GM21619 (cell line): ENCODE measurements at regions not wholly inside any gene's neighbourhood (a gene's known extent, or its start where the extent isn't known, plus 50 kb on each side); places are given as distances from the start of the nearest gene placed in this dataset.
"Not testable (repeated sequence)": the region's sequence is repeated elsewhere in the genome, so short reads cannot be mapped to it uniquely, and the experiment has no call there.

Experiments used
- ATAC-seq: cut with Tn5 transposase; IDR thresholded peaks from one replicate; pipeline ENCODE4 v1.9.1; 2021; ENCODE audit not compliant: unreplicated experiment

DNA sequence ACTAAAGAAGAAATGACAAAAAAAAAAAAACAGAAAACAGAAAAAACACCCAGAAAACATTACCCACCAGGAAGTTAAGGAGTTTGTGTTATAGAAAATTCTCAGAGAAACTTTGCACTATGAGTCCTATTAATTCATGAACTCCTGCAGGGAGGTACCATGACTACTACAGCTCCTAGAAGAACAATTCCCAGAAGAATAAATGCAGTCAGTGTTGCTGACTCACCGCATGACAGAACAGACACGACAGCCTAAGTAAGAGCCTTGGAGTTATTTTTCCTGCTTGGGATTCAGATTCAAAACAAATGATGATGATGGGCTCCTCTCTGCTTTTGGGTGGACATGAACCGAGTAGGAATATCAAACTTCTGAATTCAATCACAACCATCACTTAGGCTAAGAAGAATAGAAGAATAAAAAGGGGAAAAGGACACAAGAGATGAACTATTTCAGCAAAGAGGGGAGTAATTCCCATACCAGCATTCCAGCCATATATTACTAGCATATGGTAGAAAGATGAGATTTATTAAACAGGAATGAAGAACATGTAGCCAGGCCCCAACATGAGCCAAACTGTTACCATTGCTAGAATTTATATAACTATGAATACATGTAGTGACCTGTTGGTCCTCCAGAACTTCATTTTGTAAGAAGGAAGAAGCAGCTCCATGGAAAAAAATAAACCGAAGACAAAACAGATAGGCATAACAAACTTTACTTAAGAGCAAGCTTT lies 209.6 kb upstream of the PDE4D start:
- ATAC-seq: no peak

DNA sequence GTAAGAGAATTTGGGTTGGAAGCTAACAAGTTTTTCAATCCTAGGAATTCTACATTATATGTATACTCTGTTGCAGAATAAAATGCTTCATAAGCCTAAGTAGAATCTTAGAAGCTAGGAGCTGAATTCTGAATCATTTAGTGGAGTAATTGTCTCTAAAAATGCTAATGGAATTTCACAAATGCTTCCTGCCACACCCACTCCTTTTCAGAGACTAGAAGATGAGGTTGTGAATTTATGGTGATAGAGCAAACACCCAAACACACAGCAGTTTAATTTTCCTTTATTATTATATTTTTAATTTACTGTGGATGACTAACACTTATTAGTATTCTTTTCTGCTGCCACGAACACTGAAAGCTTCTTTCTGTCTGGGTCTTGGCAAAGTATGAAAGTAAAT lies 208.0 kb upstream of the PDE4D start:
- ATAC-seq: no peak

DNA sequence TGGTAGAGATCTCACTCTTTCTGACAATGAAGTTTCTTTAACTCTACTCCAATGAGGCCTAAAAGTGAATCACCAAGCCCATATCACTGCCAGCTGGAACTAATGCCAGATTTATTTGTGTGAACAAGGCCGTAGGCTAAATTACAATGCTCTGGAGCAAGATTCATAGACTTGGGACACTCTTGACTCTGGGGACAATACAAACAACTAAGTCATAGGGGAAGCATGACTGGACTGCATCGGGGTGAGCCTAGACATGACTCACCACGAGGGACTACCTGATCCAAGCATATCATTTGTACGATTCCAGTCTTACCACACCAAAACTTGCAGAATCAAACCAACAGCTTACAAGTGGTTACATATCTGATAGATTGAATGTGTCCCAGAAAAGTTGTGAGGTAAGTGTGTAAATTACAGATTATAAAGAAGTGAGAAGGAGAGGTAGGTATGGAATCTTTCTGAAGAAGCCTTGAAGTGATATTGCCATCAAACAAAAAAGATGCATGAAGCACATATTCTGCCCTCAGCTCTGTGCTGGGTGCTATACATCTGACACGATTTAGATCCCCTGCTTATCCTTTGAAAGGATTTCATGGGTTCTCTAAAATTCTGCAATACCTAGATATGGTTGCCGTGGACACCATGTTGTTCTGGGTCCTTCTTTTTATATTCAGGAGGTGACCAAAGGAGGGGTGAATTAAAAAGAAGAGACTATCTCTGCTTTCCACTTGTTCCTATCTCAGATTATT lies 199.3 kb upstream of the PDE4D start:
- no peak for ATAC-seq

DNA sequence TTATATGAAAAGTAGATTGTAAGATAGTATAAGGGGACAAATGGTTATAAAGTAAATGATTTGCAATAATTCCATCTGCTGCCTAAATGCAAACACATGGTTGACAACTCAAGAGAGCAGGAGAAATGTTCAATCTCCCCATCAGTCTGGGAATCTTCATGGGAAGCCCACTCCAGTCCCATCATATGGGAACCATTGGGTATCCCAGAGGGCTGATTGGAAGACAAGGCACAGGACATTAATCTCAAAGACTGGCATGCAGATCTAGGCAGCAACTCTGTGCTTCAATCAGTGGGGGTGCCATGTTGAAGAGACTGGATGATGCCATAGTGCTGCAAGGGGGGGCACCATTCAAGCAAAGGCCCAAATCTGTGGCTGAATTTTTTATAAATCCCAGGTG lies 193.1 kb upstream of the PDE4D start:
- ATAC-seq: no peak

DNA sequence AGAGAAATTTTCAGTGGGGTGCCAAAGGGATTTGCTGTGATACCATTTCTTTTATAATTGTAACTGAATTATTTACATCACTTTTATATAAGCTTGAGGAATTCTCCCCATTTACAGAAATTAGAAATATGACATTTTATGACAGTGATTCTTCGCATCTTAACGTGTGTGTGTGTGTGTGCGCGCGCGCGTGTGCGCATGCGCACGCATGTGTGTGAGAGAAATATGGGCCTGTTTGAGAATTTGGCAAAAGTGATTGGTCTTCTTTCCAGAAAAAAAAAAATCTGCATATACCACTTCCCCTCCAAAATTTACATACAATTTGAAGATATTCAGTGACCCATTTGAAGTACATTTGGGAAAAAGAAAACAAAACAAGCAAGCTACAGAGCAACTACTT lies 190.7 kb upstream of the PDE4D start:
- no peak for ATAC-seq

DNA sequence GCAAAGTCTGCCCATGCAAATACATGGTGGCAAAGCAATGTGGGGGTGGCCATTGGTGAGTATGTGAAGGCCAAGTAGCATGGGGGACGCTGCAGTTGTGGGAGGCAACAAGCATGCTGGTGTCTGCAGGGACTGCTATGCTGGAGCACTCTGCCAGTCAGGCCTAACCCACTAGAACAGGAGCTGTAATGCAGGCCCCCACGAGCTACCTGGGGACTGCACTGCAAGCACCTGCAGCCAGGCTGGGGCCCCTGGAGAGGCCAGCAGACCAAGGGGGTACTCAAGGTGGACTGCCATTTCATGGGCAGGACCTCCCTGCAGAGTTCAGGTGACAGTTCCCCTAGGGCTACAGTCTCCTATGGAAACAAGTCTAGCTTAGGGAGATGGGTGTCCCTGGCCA lies 183.8 kb upstream of the PDE4D start:
- ATAC-seq: no peak

DNA sequence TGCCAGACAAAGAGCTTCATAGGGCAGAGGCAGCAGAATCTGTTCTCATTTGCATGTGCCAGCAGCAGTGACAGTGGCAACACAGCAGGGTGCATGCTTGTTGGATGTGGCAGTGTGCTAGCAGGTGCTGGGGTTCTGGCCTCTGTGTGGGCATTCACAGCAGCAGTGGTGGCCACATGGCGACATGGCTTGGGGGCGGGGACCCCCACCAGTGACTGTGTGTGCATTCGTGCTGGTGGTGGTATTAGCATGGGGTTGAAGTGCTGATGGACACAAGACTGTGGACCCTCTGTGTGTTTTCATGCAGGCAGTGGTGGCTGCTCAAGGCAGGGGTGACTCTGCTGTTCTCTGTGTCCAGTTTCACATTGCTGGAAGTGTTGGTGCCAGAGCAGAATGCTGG lies 183.2 kb upstream of the PDE4D start:
- ATAC-seq: no peak

DNA sequence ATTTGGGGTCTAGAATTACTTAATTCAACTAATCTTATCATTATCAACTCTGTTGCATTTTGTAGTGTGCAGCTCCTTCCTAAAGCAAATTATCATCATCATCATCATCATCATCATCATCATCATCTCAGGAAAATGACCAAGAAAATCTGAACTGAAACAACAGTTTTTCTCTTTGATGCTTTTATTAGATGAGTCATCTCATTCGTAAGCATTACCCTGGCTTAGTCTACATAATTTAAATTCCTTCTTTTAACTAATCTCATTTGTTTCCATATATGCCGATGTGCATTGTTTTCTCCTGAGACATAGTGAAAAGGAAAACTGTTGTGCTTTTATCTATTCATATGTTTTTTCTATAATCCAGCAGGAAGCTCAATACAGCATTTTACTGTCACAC lies 173.0 kb upstream of the PDE4D start:
- ATAC-seq: no peak

DNA sequence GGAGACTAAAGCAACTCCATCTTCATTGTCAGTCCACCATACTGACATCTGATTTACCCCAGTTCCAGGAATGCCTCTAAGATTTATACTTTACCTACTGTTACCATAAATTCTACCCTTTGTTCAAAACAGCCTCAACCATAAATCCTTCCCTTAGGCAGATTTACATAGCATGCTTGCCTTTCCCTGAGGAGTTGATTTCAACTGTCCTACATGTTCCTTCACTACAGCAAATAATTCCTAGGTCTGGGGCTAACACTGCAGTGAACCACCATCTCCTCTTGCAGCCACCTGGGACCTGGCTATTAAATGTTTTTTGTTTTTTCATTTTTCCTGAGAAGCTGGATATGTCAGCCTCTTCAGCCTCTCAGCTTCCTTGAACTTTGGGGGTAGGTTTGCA lies 166.9 kb upstream of the PDE4D start:
- no peak for ATAC-seq

DNA sequence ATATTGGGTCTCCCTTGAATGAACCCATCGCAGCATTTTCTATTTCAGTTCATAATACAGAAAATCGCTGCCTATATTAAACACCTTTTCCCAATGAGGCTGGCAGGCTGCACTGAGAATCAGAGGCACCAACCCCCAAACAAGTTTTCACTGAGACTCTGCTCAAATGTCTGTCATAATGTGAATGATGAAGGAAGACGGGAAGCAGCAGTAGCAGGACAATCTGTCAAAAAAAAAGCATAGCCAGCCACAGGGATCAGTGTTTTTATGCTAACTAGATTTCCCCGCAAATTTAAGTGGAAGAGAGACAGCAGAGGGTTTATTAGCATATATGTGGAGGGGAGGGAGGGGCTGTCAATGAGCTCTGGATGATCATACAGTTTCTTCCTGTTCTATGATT lies 162.7 kb upstream of the PDE4D start:
- ATAC-seq: no peak

DNA sequence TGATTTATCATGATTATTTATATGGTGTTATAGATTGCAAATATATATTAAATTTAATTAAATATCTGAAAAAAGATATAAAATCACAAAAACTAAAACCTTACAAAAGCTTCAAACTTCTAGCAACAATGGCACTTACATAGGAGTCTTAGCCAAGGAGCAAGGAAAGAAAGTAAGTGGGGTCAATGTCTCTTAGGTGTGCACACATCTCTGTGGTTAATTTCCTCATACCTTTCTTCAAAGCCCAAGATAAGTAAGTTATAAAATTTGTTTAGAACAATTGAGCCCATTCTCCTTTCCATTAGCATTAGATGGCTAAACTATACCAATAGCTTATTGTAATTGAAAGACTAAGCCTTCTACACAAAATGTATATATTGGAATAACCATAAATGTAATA lies 161.6 kb upstream of the PDE4D start:
- ATAC-seq: no peak

DNA sequence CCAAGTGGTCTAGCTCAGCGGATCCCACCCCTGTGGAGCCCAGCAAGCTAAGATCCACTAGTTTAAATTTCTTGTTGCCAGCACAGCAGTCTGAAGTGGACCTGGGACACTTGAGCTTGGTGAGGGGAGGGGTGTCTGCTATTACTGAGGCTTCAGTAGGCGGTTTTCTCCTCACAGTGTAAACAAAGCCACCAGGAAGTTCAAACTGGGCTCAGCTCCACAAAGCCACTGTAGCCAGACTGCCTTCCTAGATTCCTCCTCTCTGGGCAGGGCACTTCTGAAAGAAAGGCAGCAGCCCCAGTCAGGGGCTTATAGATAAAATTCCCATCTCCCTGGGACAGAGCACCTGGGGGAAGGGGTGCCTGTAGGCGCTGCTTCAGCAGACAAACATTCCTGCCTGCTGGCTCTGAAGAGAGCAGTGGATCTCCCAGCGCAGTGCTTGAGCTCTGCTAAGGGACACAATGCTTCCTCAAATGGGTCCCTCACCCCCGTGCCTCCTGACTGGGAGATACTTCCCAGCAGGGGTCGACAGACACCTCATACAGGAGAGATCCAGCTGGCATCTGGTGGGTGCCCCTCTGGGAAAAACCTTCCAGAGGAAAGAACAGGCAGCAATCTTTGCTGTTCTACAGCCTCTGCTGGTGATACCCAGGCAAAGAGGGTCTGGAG lies 148.6 kb upstream of the PDE4D start:
- ATAC-seq: not testable (repeated sequence)

DNA sequence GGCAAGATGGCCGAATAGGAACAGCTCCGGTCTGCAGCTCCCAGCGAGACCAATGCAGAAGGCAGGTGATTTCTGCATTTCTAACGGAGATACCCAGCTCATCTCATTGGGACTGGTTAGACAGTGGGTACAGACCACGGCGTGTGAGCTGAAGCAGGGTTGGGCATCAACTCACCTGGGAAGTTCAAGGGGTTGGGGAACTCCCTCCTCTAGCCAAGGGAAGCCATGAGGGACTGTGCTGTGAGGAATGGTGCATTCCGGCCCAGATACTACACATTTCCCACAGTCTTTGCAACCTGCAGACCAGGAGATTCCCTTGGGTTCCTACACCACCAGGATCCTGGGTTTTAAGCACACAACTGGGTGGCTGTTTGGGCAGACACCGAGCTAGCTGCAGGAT lies 148.0 kb upstream of the PDE4D start:
- not testable (repeated sequence) for ATAC-seq

DNA sequence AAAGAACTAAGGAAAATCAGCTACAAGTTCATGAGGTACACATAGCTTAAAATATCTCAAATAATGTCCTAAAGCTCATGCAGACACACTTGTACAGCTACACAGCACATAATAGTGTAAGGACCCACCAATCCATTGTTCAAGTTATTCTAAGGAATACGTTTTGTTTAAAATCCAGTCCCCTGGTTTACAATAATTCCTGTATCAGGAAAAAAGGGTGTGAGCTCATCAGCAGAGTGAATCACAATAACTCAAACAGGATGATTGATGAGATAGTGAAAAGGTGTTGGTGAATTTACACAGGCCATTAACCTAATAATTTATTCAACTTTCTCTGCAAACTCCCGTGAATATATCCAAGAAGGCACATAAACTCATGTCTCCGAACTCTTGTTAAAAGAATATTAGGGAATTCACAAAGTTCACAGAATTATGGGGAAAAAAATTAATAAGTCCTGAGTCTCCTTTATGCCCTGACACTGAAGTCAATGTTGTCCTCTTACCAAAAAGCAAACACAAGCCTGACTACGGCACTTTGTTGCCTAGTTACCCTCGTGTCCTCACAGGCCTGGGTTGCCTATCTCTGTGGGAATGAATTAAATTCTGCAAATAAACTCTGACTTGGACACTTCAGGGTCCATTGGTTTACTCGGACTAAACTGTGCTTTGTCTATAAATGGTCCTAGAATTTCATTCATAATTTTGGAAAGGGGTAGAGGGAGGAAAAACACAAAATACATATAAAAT lies 142.8 kb upstream of the PDE4D start:
- ATAC-seq: no peak

DNA sequence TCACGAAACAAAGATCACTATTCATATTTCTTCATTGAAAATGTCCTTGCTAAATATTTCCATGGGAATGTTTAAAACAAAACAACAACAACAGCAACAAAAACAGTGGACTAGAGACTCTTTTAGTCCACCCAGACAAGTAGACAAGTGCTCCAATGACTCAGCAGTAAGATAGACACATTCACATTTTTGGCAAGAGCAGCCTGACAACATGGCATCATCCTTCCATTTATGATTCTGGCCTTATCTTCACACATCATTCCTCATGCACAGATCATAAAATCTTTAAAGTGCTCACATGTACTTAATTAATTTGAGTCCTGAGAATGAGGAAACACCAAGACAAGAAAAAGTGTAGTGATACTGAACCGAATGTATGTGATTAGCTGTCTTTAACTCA lies 132.6 kb upstream of the PDE4D start:
- no peak for ATAC-seq

DNA sequence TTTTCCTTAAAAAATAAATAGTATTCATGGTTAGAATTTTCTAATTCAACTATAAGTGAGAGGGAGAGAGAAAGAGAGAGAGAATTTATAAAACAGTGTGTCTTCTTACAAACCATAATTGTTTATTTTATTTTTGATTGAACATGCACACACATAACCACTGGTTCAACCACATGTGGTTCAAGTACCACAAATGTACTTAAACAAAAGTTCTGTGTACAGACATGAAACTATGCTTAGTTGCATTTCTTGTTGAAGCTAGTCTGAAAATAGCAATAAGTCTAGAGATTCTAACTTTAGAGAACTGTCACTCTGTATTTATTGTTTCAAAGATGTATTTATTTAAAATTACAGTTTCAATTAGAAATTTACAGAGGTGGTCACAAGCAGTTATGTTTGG lies 130.6 kb upstream of the PDE4D start:
- no peak for ATAC-seq

DNA sequence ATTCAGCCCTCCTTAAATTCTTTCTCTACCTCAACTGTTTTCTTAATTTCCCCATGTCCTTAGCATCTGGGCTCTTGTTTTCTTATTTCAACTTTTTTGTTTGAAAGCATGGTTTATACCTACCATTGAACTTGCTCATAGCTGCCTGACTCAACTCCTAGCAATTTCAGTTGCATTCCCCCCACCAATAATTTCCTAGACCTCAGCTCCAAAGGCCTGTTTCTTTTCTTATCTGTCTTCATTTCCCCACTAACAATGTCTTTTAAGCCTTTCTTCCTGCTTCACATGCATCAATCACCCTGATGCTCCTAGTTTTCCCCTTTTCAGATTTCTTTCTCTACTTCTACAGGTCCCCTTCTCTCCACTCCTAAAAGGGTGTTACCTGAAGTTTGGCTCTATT lies 129.7 kb upstream of the PDE4D start:
- ATAC-seq: no peak

DNA sequence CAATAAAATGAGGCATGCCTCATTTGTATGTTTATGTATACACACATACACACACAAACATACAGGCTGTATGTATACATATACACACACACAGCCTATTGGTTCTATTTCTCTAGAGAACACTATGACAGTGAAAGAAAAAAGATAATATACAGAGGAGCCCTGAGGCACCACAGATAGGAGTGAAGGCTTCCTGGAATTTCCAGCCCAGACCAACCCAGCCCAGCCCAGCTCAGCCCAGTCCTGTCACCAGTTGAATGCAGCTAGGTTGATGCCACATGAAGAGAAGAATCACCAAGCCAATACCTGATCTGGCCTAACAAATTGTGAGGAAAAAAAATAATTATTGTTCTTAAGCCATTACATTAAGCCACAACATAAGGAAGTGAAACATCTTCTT lies 126.9 kb upstream of the PDE4D start:
- ATAC-seq: no peak

DNA sequence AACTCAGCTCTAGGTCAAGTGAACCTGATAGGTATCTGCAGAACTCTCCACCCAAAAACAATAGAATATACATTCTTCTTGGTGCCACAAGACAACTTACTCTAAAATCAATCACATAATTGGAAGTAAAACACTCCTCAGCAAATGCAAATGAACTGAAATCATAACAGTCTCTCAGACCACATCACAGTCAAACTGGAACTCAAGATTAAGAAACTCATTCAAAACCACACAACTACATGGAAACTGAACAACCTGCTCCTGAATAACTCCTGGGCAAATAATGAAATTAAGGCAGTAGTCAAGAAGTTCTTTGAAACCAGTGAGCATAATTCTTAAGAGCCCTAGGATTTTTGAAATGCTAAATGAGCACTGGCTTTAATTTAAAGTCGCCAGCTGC lies 125.4 kb upstream of the PDE4D start:
- ATAC-seq: not testable (repeated sequence)

DNA sequence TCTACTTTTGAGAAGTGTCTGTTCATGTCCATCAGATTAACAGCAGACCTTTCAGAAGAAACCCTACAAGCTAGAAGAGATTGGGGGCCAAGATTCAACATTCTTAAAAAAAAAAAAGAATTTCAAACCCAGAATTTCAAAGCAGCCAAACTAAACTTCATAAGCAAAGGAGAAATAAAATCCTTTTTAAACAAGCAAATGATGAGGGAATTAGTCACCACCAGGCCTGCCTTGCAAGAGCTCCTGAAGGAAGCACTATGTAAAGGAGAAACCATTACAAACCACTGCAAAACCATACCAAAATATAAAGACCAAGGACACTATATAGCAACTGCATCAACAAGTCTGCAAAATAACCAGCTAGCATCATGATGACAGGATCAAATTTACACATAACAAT lies 124.6 kb upstream of the PDE4D start:
- no peak for ATAC-seq

DNA sequence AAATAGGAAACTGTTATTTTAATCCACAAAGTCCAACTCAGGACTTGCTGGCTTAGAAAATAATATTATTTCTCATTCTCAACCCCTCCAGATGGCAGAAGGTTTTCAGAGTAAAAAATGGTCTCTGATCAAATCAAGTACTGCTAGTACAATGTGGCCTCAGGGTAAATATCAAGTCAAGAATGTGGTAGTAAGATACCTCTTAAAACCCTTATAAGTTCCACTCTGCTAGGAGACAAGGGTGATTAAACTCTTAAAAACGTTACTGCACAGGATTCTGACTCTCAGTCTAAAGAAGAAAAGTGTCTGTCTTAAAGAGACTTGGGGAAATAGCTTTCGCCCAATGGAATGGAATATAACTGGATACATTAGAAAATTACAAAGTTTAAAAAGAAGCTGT lies 120.8 kb upstream of the PDE4D start:
- no peak for ATAC-seq

DNA sequence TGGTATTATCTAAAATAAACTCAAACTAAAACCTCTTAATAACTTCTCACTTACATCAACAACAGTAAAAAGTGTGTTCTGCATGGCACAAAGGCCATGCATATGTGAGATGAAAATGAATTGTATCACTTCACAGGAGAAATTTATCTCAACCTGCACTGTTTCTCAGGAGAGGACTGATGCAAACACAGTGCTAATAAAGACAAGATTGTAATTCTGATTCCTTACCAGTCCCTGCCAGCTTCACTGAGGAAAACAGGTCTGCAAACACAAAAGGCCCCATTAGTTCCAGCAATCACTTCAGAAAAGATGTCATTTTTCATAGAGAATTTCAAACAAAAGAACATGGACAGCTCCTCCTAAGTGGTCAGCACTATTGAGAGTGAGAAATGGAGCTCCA lies 117.3 kb upstream of the PDE4D start:
- ATAC-seq: no peak
